Mesothelial cell of epicardium (in vitro differentiated cells): ENCODE measurements at regions not wholly inside any gene's neighbourhood (a gene's known extent, or its start where the extent isn't known, plus 50 kb on each side); places are given as distances from the start of the nearest gene placed in this dataset.

Source experiments
- DNase-seq, 2 experiments: peaks; one replicate each; pipeline ENCODE4 v3.0.0; 2021; ENCODE audit warnings: low spot score in 2 of 2; ENCODE audit not compliant: unreplicated experiment in 2 of 2
- H3K27ac Mint-ChIP-seq: 2 replicates; pipeline ENCODE4 v1.8.0; 2021; ENCODE audit warnings: mixed read lengths
- H3K27me3 Mint-ChIP-seq: 2 replicates; pipeline ENCODE4 v1.8.0; 2021; ENCODE audit warnings: low read depth, mixed read lengths
- H3K36me3 Mint-ChIP-seq: 2 replicates; pipeline ENCODE4 v1.8.0; 2021; ENCODE audit warnings: mixed read lengths
- H3K4me1 Mint-ChIP-seq: 2 replicates; pipeline ENCODE4 v1.8.0; 2021; ENCODE audit warnings: mixed read lengths
- H3K4me3 Mint-ChIP-seq: 2 replicates; pipeline ENCODE4 v1.8.0; 2021; ENCODE audit warnings: mild to moderate bottlenecking, moderate library complexity, mixed read lengths
- H3K9me3 Mint-ChIP-seq: 2 replicates; pipeline ENCODE4 v1.8.0; 2021; ENCODE audit warnings: mixed read lengths
- TF ChIP-seq, protein P1 (sequence below): fragments of 200-600 bp; sonication (generic); IDR thresholded peaks from one replicate; pipeline ENCODE4 v1.5.0; 2021; ENCODE audit warnings: antibody characterized with exemption; ENCODE audit not compliant: unreplicated experiment

GRCh38 chr3:168956076-168956475 is 707.4 kb downstream of the MECOM start:
- H3K4me3 Mint-ChIP-seq, result no peak overlapping the region
- no peak for DNase-seq
- no peaks in the 10 kb centered on the region for H3K27me3 Mint-ChIP-seq
- no peaks in the 10 kb centered on the region for H3K36me3 Mint-ChIP-seq
- TF ChIP-seq, protein P1, sequence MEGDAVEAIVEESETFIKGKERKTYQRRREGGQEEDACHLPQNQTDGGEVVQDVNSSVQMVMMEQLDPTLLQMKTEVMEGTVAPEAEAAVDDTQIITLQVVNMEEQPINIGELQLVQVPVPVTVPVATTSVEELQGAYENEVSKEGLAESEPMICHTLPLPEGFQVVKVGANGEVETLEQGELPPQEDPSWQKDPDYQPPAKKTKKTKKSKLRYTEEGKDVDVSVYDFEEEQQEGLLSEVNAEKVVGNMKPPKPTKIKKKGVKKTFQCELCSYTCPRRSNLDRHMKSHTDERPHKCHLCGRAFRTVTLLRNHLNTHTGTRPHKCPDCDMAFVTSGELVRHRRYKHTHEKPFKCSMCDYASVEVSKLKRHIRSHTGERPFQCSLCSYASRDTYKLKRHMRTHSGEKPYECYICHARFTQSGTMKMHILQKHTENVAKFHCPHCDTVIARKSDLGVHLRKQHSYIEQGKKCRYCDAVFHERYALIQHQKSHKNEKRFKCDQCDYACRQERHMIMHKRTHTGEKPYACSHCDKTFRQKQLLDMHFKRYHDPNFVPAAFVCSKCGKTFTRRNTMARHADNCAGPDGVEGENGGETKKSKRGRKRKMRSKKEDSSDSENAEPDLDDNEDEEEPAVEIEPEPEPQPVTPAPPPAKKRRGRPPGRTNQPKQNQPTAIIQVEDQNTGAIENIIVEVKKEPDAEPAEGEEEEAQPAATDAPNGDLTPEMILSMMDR, result no peak
- H3K4me1 Mint-ChIP-seq, result peaks cover 10% of the 10 kb centered on the region
- peaks cover 10% of the 10 kb centered on the region for H3K9me3 Mint-ChIP-seq
- peak overlapping the region; percentile 9 for H3K27ac Mint-ChIP-seq

DNA sequence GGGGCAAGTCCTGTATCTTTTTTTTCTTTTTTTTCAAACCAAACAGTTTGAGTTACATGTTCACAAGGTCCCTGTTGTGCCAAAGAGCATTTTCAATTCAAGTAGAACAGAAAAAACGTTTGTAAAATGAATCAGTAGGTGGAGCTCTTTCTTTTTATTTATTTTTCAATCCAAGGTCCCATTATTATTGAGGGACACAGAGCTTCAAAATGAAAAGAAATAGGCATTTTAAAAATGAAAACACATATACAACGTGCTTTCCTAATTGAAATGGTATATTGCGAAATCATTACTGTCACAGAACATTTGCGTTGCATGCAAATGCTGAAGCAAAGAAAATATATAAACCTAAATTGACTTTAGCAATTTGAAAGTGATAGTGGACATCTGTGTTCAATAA is 711.0 kb downstream of the MECOM start:
- Mint-ChIP-seq H3K36me3 (no peaks in the 10 kb centered on the region), H3K27me3 (no peaks in the 10 kb centered on the region), H3K4me1 (peaks cover 12% of the 10 kb centered on the region), H3K27ac (no peak overlapping the region), H3K9me3 (peaks cover 10% of the 10 kb centered on the region), H3K4me3 (no peak overlapping the region)
- TF ChIP-seq, protein P1, result no peak
- no peak for DNase-seq

DNA sequence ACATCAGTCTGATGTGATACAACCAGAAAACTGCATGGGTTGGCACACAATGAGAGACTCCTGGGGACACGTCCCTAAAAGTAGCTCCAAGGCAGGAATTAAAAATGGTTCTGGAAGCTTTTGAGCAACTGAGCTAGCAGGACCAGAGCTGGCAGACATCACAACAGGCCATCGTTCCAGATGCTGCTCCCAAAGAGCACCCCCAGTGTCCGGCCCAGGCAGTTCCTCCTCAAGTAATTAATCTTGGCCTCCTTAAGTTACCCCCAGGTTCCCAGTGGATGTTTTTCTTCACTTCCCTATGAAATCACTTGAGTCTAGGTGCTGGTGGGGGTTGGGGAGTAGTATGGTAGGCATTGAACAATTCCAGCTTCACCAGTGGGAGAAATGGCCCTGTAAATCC is 711.6 kb downstream of the MECOM start:
- TF ChIP-seq, protein P1, result no peak
- H3K4me3 Mint-ChIP-seq, result no peak overlapping the region
- no peaks in the 10 kb centered on the region for H3K36me3 Mint-ChIP-seq
- DNase-seq, result no peak
- no peaks in the 10 kb centered on the region for H3K27me3 Mint-ChIP-seq
- peaks cover 10% of the 10 kb centered on the region for H3K9me3 Mint-ChIP-seq
- peaks cover 12% of the 10 kb centered on the region for H3K4me1 Mint-ChIP-seq
- no peak overlapping the region for H3K27ac Mint-ChIP-seq

DNA sequence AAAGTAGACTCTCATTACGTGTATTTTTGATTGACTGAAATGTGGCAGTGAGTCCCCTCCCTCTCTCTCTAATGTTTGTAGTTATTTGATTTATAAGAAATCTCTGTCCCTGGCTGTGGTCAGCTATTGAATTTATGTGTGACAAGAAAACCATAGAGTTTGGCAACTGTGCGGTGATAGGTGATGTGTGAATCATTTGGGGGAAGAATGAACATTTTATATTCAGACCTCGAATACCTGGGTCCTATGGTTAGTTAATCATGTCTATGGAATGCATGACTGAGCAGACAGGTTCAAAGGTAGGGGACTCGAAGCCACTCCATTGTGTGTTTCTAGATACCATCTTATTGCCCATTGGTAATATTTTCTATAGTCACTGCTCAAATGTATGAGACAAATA is 712.1 kb downstream of the MECOM start:
- no peaks in the 10 kb centered on the region for H3K27me3 Mint-ChIP-seq
- DNase-seq, result no peak
- H3K4me3 Mint-ChIP-seq, result no peak overlapping the region
- H3K4me1 Mint-ChIP-seq, result peaks cover 8% of the 10 kb centered on the region
- no peak overlapping the region for H3K27ac Mint-ChIP-seq
- peaks cover 10% of the 10 kb centered on the region for H3K9me3 Mint-ChIP-seq
- H3K36me3 Mint-ChIP-seq, result no peaks in the 10 kb centered on the region
- TF ChIP-seq, protein P1, result no peak

GRCh38 chr3:168950622-168951021 is 712.9 kb downstream of the MECOM start:
- no peaks in the 10 kb centered on the region for H3K36me3 Mint-ChIP-seq
- no peak for DNase-seq

More at GRCh38 chr3:168950622-168951021, 712.9 kb downstream of the MECOM start:
- no peak overlapping the region for H3K4me3 Mint-ChIP-seq
- H3K27me3 Mint-ChIP-seq, result no peaks in the 10 kb centered on the region
- no peak overlapping the region for H3K27ac Mint-ChIP-seq
- TF ChIP-seq, protein P1, result no peak
- peaks cover 10% of the 10 kb centered on the region for H3K9me3 Mint-ChIP-seq
- H3K4me1 Mint-ChIP-seq, result peaks cover 2% of the 10 kb centered on the region
